Gastrocnemius medialis (tissue), 4 donors: ENCODE measurements at regions not wholly inside any gene's neighbourhood (a gene's known extent, or its start where the extent isn't known, plus 50 kb on each side); places are given as distances from the start of the nearest gene placed in this dataset.
"Not testable (repeated sequence)": the region's sequence is repeated elsewhere in the genome, so short reads cannot be mapped to it uniquely, and the experiment has no call there.

Experiments used
- ATAC-seq, 2 donors: fragments of 150-250 bp; one replicate each; pipeline ENCODE4 v1.9.1; 2016
- DNase-seq, 2 donors: peaks; one replicate each; pipeline ENCODE4 v3.0.0-alpha.2; 2019
- H3K27ac ChIP-seq, 4 donors: fragments of 200-600 bp; sonication (generic); 1 replicate in 1 of 4; 2 replicates in 3 of 4; pipeline ENCODE4 v1.5.1; 2016 to 2018; ENCODE audit warnings: mild to moderate bottlenecking in 2 of 4, moderate library complexity in 1 of 4
- H3K27me3 ChIP-seq, 3 donors: fragments of 200-600 bp; sonication (generic) in 2 of 3; 1 replicate in 1 of 3; 2 replicates in 2 of 3; pipeline versions ENCODE4 v1.5.1 to v1.6.0; 2016 to 2019; ENCODE audit warnings: mild to moderate bottlenecking in 1 of 3, moderate library complexity in 1 of 3
- H3K36me3 ChIP-seq, 2 donors: fragments of 200-600 bp; sonication (generic) in 1 of 2; one replicate each; pipeline ENCODE4 v1.5.1; 2017 to 2018
- H3K4me1 ChIP-seq, 2 donors: fragments of 200-600 bp; sonication (generic) in 1 of 2; one replicate each; pipeline ENCODE4 v1.5.1; 2016 to 2017; ENCODE audit warnings: mild to moderate bottlenecking in 2 of 2
- H3K4me3 ChIP-seq, 4 donors: fragments of 200-600 bp; sonication (generic) in 3 of 4; 1 replicate in 1 of 4; 2 replicates in 3 of 4; pipeline ENCODE4 v1.5.1; 2016 to 2019; ENCODE audit warnings: mild to moderate bottlenecking in 2 of 4
- H3K9me3 ChIP-seq, 3 donors: fragments of 200-600 bp; sonication (generic) in 2 of 3; 1 replicate in 1 of 3; 2 replicates in 2 of 3; pipeline ENCODE4 v1.5.1; 2016 to 2019
- CTCF ChIP-seq, 5 experiments: fragments of 450-650 bp in 3 of 5; fragments of 200-600 bp in 2 of 5; sonication (generic) in 2 of 5; IDR thresholded peaks in 4 of 5; conservative IDR thresholded peaks in 1 of 5; 1 replicate in 4 of 5; 2 replicates in 1 of 5; pipeline ENCODE4 v1.5.1; 2016 to 2019; ENCODE audit warnings: antibody characterized with exemption in 5 of 5, mild to moderate bottlenecking in 3 of 5, moderate library complexity in 3 of 5
- POLR2A ChIP-seq, 2 donors: fragments of 450-650 bp; IDR thresholded peaks; one replicate each; pipeline ENCODE4 v1.6.1; 2017; ENCODE audit warnings: antibody characterized with exemption in 2 of 2, mild to moderate bottlenecking in 2 of 2, moderate library complexity in 2 of 2
- in situ Hi-C, 4 donors: fragments of 200-750 bp; cut with MboI; loops; one replicate each; pipeline versions ENCODE4 v1.15.0 to v1.8.0; 2017; ENCODE audit warnings: low sequenced_read_pairs in 4 of 4
- intact Hi-C: fragments of 100-400 bp; cut with DNase I; formaldehyde crosslinking; loops from one replicate; pipeline ENCODE4 v1.15.1; 2023; ENCODE audit warnings: low total_unique reads

- in situ Hi-C loops (loop anchor here (5.0 to 25.0 kb wide), 5 partner anchors 153 to 837 kb away; partner anchors contain the start of gene DYNLT5 (in 2 of the 4)), intact Hi-C loops (loop anchor here (1.0 to 5.0 kb wide), 3 partner anchors 153 to 288 kb away; no protein-coding TSS in a partner anchor)
- no peaks in the 10 kb centered on the region for H3K36me3 ChIP-seq
- no peaks in the 10 kb centered on the region for H3K9me3 ChIP-seq
- H3K27ac ChIP-seq, result no peak overlapping the region
- H3K4me3 ChIP-seq, result no peak overlapping the region
- peak; percentile 85 to 96 for ATAC-seq
- H3K4me1 ChIP-seq, result no peaks in the 10 kb centered on the region
- peak; percentile 61 to 81 for DNase-seq
- no peaks in the 10 kb centered on the region for H3K27me3 ChIP-seq
- TF ChIP-seq POLR2A (IDR thresholded peaks at IDR 0.05) (no peak), CTCF (IDR thresholded peaks at IDR 0.05 in 4 of 5, conservative IDR thresholded peaks at IDR 0.05 in 1 of 5) (peak; percentile 92 to 99 (median 95))
Observed at GRCh38 chr1:67500413-67500959, 70.3 kb upstream of the SERBP1 start.

- Histone ChIP-seq H3K36me3 (no peaks in the 10 kb centered on the region), H3K27me3 (no peaks in the 10 kb centered on the region), H3K4me1 (no peaks in the 10 kb centered on the region), H3K4me3 (no peak overlapping the region), H3K9me3 (no peaks in the 10 kb centered on the region), H3K27ac (no peak overlapping the region)
- intact Hi-C loops (loop anchor here (5.0 kb wide), 1 partner anchor 292 kb away; no protein-coding TSS in a partner anchor), in situ Hi-C loops (loop anchor here (5.0 to 25.0 kb wide), 5 partner anchors 157 to 833 kb away; partner anchors contain the start of gene DYNLT5 (in 2 of the 4))
- no peak for TF ChIP-seq CTCF (IDR thresholded peaks at IDR 0.05 in 4 of 5, conservative IDR thresholded peaks at IDR 0.05 in 1 of 5)
- no peak for TF ChIP-seq POLR2A (IDR thresholded peaks at IDR 0.05)
- ATAC-seq, result no peak
- DNase-seq, result no peak
Observed at GRCh38 chr1:67503974-67504373, 73.8 kb upstream of the SERBP1 start.

- ATAC-seq, H3K4me3 ChIP-seq, H3K9me3 ChIP-seq, DNase-seq, H3K27ac ChIP-seq, intact Hi-C loops, H3K36me3 ChIP-seq, H3K4me1 ChIP-seq, H3K27me3 ChIP-seq: not testable (repeated sequence)
- in situ Hi-C loops, result loop anchor here in 3 of 4 donors (25.0 kb wide), 2 partner anchors 751 to 824 kb away; partner anchors contain the start of gene DYNLT5 (in 2 of the 3)
Observed at GRCh38 chr1:67513392-67514294, 83.4 kb upstream of the SERBP1 start.

- Histone ChIP-seq H3K4me3 (no peak overlapping the region), H3K36me3 (no peaks in the 10 kb centered on the region), H3K27me3 (no peaks in the 10 kb centered on the region), H3K27ac (no peak overlapping the region), H3K4me1 (no peaks in the 10 kb centered on the region), H3K9me3 (no peaks in the 10 kb centered on the region)
- intact Hi-C loops, result no loop called here
- TF ChIP-seq POLR2A (IDR thresholded peaks at IDR 0.05) (no peak), CTCF (IDR thresholded peaks at IDR 0.05 in 4 of 5, conservative IDR thresholded peaks at IDR 0.05 in 1 of 5) (no peak)
- in situ Hi-C loops, result loop anchor here in 3 of 4 donors (25.0 kb wide), 2 partner anchors 752 to 823 kb away; partner anchors contain the start of gene DYNLT5 (in 2 of the 3)
- no peak for ATAC-seq
- DNase-seq, result no peak
Observed at GRCh38 chr1:67514300-67514699, 84.1 kb upstream of the SERBP1 start.

GRCh38 chr1:67514786-67515185 is 84.6 kb upstream of the SERBP1 start:
- Histone ChIP-seq H3K27me3 (no peaks in the 10 kb centered on the region), H3K9me3 (no peaks in the 10 kb centered on the region), H3K4me1 (no peaks in the 10 kb centered on the region), H3K36me3 (no peaks in the 10 kb centered on the region), H3K27ac (no peak overlapping the region), H3K4me3 (no peak overlapping the region)
- in situ Hi-C loops (loop anchor here in 3 of 4 donors (25.0 kb wide), 2 partner anchors 752 to 823 kb away; partner anchors contain the start of gene DYNLT5 (in 2 of the 3)), intact Hi-C loops (no loop called here)
- no peak for TF ChIP-seq CTCF (IDR thresholded peaks at IDR 0.05 in 4 of 5, conservative IDR thresholded peaks at IDR 0.05 in 1 of 5)
- no peak for TF ChIP-seq POLR2A (IDR thresholded peaks at IDR 0.05)
- ATAC-seq (no peak), DNase-seq (no peak)
